ENCODE measurements at regions not wholly inside any gene's neighbourhood (a gene's known extent, or its start where the extent isn't known, plus 50 kb on each side); places are given as distances from the start of the nearest gene placed in this dataset.
"Not testable (repeated sequence)": the region's sequence is repeated elsewhere in the genome, so short reads cannot be mapped to it uniquely, and the experiment has no call there.

GRCh38 chr4:1531683-1532548, 125.7 kb upstream of the NKX1-1 start:
- DNase-seq (ENCODE audit: low read depth in 1 of 2, low spot score in 1 of 2): no peak

GRCh38 chr4:1530356-1530755, 124.1 kb upstream of the NKX1-1 start:
- DNase-seq (ENCODE audit: low read depth in 1 of 2, low spot score in 1 of 2): no peak

GRCh38 chr4:1524761-1525160, 118.5 kb upstream of the NKX1-1 start:
- DNase-seq (ENCODE audit: low read depth in 1 of 2, low spot score in 1 of 2): no peak

GRCh38 chr4:1523907-1524636, 117.8 kb upstream of the NKX1-1 start:
- no peak for DNase-seq (ENCODE audit: low read depth in 1 of 2, low spot score in 1 of 2)

- no peak for DNase-seq (ENCODE audit: low read depth in 1 of 2, low spot score in 1 of 2)
These were observed 117.3 kb upstream of the NKX1-1 start for GRCh38 chr4:1523506-1523905.

- no peak for DNase-seq (ENCODE audit: low read depth in 1 of 2, low spot score in 1 of 2)
These were observed 116.8 kb upstream of the NKX1-1 start for GRCh38 chr4:1523033-1523432.

GRCh38 chr4:1522606-1523005, 116.4 kb upstream of the NKX1-1 start:
- DNase-seq (ENCODE audit: low read depth in 1 of 2, low spot score in 1 of 2): no peak

GRCh38 chr4:1521821-1522361, 115.6 kb upstream of the NKX1-1 start:
- DNase-seq (ENCODE audit: low read depth in 1 of 2, low spot score in 1 of 2): no peak

GRCh38 chr4:1520795-1521576, 114.7 kb upstream of the NKX1-1 start:
- not testable (repeated sequence) for DNase-seq (ENCODE audit: low read depth in 1 of 2, low spot score in 1 of 2)

GRCh38 chr4:1519787-1520661, 113.8 kb upstream of the NKX1-1 start:
- DNase-seq (ENCODE audit: low read depth in 1 of 2, low spot score in 1 of 2): no peak

GRCh38 chr4:1518997-1519700, 112.9 kb upstream of the NKX1-1 start:
- no peak for DNase-seq (ENCODE audit: low read depth in 1 of 2, low spot score in 1 of 2)

- DNase-seq (ENCODE audit: low read depth in 1 of 2, low spot score in 1 of 2): no peak
These were observed 111.6 kb upstream of the NKX1-1 start for GRCh38 chr4:1517592-1518411.

- DNase-seq (ENCODE audit: low read depth in 1 of 2, low spot score in 1 of 2): no peak
These were observed 110.7 kb upstream of the NKX1-1 start for GRCh38 chr4:1516881-1517480.

GRCh38 chr4:1516261-1516660, 110.0 kb upstream of the NKX1-1 start:
- DNase-seq (ENCODE audit: low read depth in 1 of 2, low spot score in 1 of 2): no peak

- DNase-seq (ENCODE audit: low read depth in 1 of 2, low spot score in 1 of 2): no peak
These were observed 109.5 kb upstream of the NKX1-1 start for GRCh38 chr4:1515763-1516162.

- DNase-seq (ENCODE audit: low read depth in 1 of 2, low spot score in 1 of 2): no peak
These were observed 108.9 kb upstream of the NKX1-1 start for GRCh38 chr4:1515156-1515555.

- DNase-seq (ENCODE audit: low read depth in 1 of 2, low spot score in 1 of 2): no peak
These were observed 108.4 kb upstream of the NKX1-1 start for GRCh38 chr4:1514612-1515011.

GRCh38 chr4:1513936-1514483, 107.8 kb upstream of the NKX1-1 start:
- no peak for DNase-seq (ENCODE audit: low read depth in 1 of 2, low spot score in 1 of 2)
